ENCODE measurements at regions not wholly inside any gene's neighbourhood (a gene's known extent, or its start where the extent isn't known, plus 50 kb on each side); places are given as distances from the start of the nearest gene placed in this dataset.

GRCh38 chr9:118100529-118101419 lies 396.6 kb downstream of the TLR4 start:
- Histone ChIP-seq H3K27ac (replicated peaks) (no peak overlapping the region), H3K36me3 (no peaks in the 10 kb centered on the region), H3K9me3 (replicated peaks) (no peaks in the 10 kb centered on the region), H3K27me3 (ENCODE audit: low read depth) (no peaks in the 10 kb centered on the region), H3K4me3 (no peak overlapping the region), H3K4me1 (no peaks in the 10 kb centered on the region)
- no peak for DNase-seq
- TF ChIP-seq CTCF (IDR thresholded peaks at IDR 0.05; ENCODE audit: borderline replicate concordance) = no peak
- intact Hi-C loops (cut with micrococcal nuclease) = no loop called here

- no peaks in the 10 kb centered on the region for H3K9me3 ChIP-seq (replicated peaks)
- TF ChIP-seq CTCF (IDR thresholded peaks at IDR 0.05; ENCODE audit: borderline replicate concordance) = no peak
- intact Hi-C loops (cut with micrococcal nuclease) = no loop called here
- H3K4me1 ChIP-seq = no peaks in the 10 kb centered on the region
- H3K27ac ChIP-seq (replicated peaks) = no peak overlapping the region
- H3K4me3 ChIP-seq = no peak overlapping the region
- DNase-seq = no peak
- H3K27me3 ChIP-seq (ENCODE audit: low read depth) = no peaks in the 10 kb centered on the region
- H3K36me3 ChIP-seq = no peaks in the 10 kb centered on the region
Measured at GRCh38 chr9:118104363-118104762, 400.2 kb downstream of the TLR4 start.

- Histone ChIP-seq H3K27ac (replicated peaks) (no peak overlapping the region), H3K9me3 (replicated peaks) (no peaks in the 10 kb centered on the region), H3K27me3 (ENCODE audit: low read depth) (no peaks in the 10 kb centered on the region), H3K36me3 (no peaks in the 10 kb centered on the region), H3K4me3 (no peak overlapping the region), H3K4me1 (no peaks in the 10 kb centered on the region)
- no peak for DNase-seq
- intact Hi-C loops (cut with micrococcal nuclease) = no loop called here
- no peak for TF ChIP-seq CTCF (IDR thresholded peaks at IDR 0.05; ENCODE audit: borderline replicate concordance)
Measured at GRCh38 chr9:118108971-118109370, 404.8 kb downstream of the TLR4 start.

- intact Hi-C loops (cut with micrococcal nuclease) = no loop called here
- no peak for DNase-seq
- no peak for TF ChIP-seq CTCF (IDR thresholded peaks at IDR 0.05; ENCODE audit: borderline replicate concordance)
- H3K27me3 ChIP-seq (ENCODE audit: low read depth) = no peaks in the 10 kb centered on the region
- no peak overlapping the region for H3K4me3 ChIP-seq
- no peaks in the 10 kb centered on the region for H3K36me3 ChIP-seq
- no peak overlapping the region for H3K27ac ChIP-seq (replicated peaks)
- no peaks in the 10 kb centered on the region for H3K9me3 ChIP-seq (replicated peaks)
- H3K4me1 ChIP-seq = no peaks in the 10 kb centered on the region
Measured at GRCh38 chr9:118109542-118109941, 405.3 kb downstream of the TLR4 start.

- H3K4me1 ChIP-seq = no peaks in the 10 kb centered on the region
- intact Hi-C loops (cut with micrococcal nuclease) = no loop called here
- H3K36me3 ChIP-seq = no peaks in the 10 kb centered on the region
- H3K9me3 ChIP-seq (replicated peaks) = peaks cover 5% of the 10 kb centered on the region
- no peak for DNase-seq
- H3K4me3 ChIP-seq = no peak overlapping the region
- H3K27me3 ChIP-seq (ENCODE audit: low read depth) = no peaks in the 10 kb centered on the region
- TF ChIP-seq CTCF (IDR thresholded peaks at IDR 0.05; ENCODE audit: borderline replicate concordance) = no peak
- H3K27ac ChIP-seq (replicated peaks) = no peak overlapping the region
Measured at GRCh38 chr9:118121361-118121760, 417.2 kb downstream of the TLR4 start.

Measured in left ventricle myocardium inferior (tissue), 1 donor.